Retina (tissue), 1 donor: ENCODE measurements at regions not wholly inside any gene's neighbourhood (a gene's known extent, or its start where the extent isn't known, plus 50 kb on each side); places are given as distances from the start of the nearest gene placed in this dataset.

Experiments
- DNase-seq: peaks from one replicate; pipeline ENCODE4 v3.0.0-alpha.2; 2016

GRCh38 chr12:27180906-27181505 lies 63.1 kb upstream of the STK38L start:
- DNase-seq = no peak

- DNase-seq = no peak
Observed at GRCh38 chr12:27183342-27183741, 60.7 kb upstream of the STK38L start.

- no peak for DNase-seq
Observed at GRCh38 chr12:27185234-27186021, 58.7 kb upstream of the STK38L start.

GRCh38 chr12:27186022-27186839 lies 57.9 kb upstream of the STK38L start:
- DNase-seq = no peak

- no peak for DNase-seq
Observed at GRCh38 chr12:27187697-27188096, 56.4 kb upstream of the STK38L start.

- DNase-seq = no peak
Observed at GRCh38 chr12:27190761-27191160, 53.3 kb upstream of the STK38L start.

GRCh38 chr12:27191531-27191930 lies 52.6 kb upstream of the STK38L start:
- no peak for DNase-seq

- no peak for DNase-seq
Observed at GRCh38 chr12:27192118-27192802, 51.8 kb upstream of the STK38L start.

GRCh38 chr12:27193106-27193505 lies 51.0 kb upstream of the STK38L start:
- DNase-seq = no peak

GRCh38 chr12:27193854-27194544 lies 50.1 kb upstream of the STK38L start:
- DNase-seq = no peak
